Parathyroid adenoma (tissue), 2 donors: ENCODE measurements at regions not wholly inside any gene's neighbourhood (a gene's known extent, or its start where the extent isn't known, plus 50 kb on each side); places are given as distances from the start of the nearest gene placed in this dataset.
"Not testable (repeated sequence)": the region's sequence is repeated elsewhere in the genome, so short reads cannot be mapped to it uniquely, and the experiment has no call there.

ENCODE experiments used
- H2AFZ ChIP-seq: fragments of 300-600 bp; sonication (generic); one replicate; pipeline ENCODE4 v1.7.0; 2017; ENCODE audit warnings: antibody characterized with exemption, mild to moderate bottlenecking
- H3K27ac ChIP-seq: fragments of 300-600 bp; sonication (generic); one replicate; pipeline ENCODE4 v1.7.0; 2017
- H3K27me3 ChIP-seq: fragments of 300-600 bp; sonication (generic); one replicate; pipeline ENCODE4 v1.7.0; 2017; ENCODE audit warnings: low read length; ENCODE audit not compliant: control insufficient read depth, insufficient read depth
- H3K36me3 ChIP-seq: fragments of 300-600 bp; sonication (generic); one replicate; pipeline ENCODE4 v1.7.0; 2017; ENCODE audit warnings: low read length; ENCODE audit not compliant: control insufficient read depth, insufficient read depth
- H3K4me1 ChIP-seq: fragments of 300-600 bp; sonication (generic); one replicate; pipeline ENCODE4 v1.7.0; 2017; ENCODE audit warnings: control low read depth
- H3K4me2 ChIP-seq: fragments of 300-600 bp; sonication (generic); one replicate; pipeline ENCODE4 v1.7.0; 2017; ENCODE audit warnings: low read length
- H3K4me3 ChIP-seq: fragments of 300-600 bp; sonication (generic); one replicate; pipeline ENCODE4 v1.7.0; 2017; ENCODE audit warnings: low read depth, low read length
- H3K79me2 ChIP-seq: fragments of 300-600 bp; sonication (generic); one replicate; pipeline ENCODE4 v1.7.0; 2017; ENCODE audit warnings: control low read depth
- H3K9ac ChIP-seq: fragments of 300-600 bp; sonication (generic); one replicate; pipeline ENCODE4 v1.7.0; 2017; ENCODE audit warnings: mild to moderate bottlenecking
- H3K9me3 ChIP-seq: fragments of 300-600 bp; sonication (generic); one replicate; pipeline ENCODE4 v1.7.0; 2017; ENCODE audit warnings: low read length; ENCODE audit not compliant: control insufficient read depth
- CTCF ChIP-seq: fragments of 300-600 bp; sonication (generic); IDR thresholded peaks from one replicate; pipeline ENCODE4 v1.7.0; 2017; ENCODE audit warnings: antibody characterized with exemption, mild to moderate bottlenecking
- donor health status: primary hyperparathyroidism.

DNA sequence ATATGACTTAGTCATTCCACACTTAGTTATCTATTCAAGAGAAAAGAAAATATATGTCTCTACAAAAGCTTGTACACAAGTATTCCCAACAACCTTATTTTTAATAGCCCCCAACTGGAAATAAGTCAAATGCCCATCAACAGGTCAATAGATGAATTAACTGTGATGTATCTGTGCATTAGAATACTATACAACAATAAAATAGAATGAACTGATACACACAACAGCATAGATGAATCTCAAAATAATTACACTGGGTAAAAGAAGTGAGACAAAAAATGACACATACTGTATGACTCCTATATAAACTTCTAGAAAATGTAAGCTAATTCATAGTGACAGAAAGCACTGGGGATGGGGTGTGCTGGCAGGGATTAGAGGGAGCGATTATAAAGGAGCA, 354.1 kb upstream of the DIPK2B start:
- Histone ChIP-seq H3K4me1 (no peaks in the 10 kb centered on the region), H3K36me3 (no peaks in the 10 kb centered on the region), H3K27me3 (no peaks in the 10 kb centered on the region), H2AFZ (no peak overlapping the region), H3K4me3 (no peak overlapping the region), H3K4me2 (no peak overlapping the region), H3K27ac (no peak overlapping the region), H3K79me2 (no peaks in the 10 kb centered on the region), H3K9me3 (no peaks in the 10 kb centered on the region), H3K9ac (no peak overlapping the region)
- TF ChIP-seq CTCF: no peak

DNA sequence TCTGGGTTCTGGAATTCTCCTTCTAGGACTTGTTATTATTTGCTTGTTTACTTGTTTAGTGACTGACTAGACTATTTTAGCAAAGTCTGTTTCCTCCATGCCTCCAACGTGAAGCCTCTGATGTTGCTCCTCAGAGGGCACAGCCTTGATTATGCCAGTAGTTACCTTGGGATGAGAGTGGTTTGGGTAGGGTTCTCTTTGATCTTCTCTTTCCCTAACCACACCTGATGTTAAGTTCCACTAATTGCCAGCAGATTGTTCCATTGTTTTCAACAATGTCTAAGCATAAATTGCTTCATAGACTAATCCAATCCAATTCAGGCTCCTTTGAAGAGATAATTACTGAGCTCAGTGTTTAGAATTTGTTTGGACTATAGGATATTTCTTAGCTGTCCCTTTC, 352.7 kb upstream of the DIPK2B start:
- no peak overlapping the region for H3K4me3 ChIP-seq
- H3K27me3 ChIP-seq: no peaks in the 10 kb centered on the region
- TF ChIP-seq CTCF: no peak

GRCh38 chrX:45546697-45547096, 346.0 kb upstream of the DIPK2B start:
- H3K9ac ChIP-seq, H3K4me2 ChIP-seq, H3K36me3 ChIP-seq, H3K27me3 ChIP-seq, H3K27ac ChIP-seq, H3K9me3 ChIP-seq, H3K4me1 ChIP-seq, H2AFZ ChIP-seq, H3K79me2 ChIP-seq, H3K4me3 ChIP-seq: not testable (repeated sequence)

More for the DNA sequence above, 352.7 kb upstream of the DIPK2B start:
- Histone ChIP-seq H3K36me3 (no peaks in the 10 kb centered on the region), H3K27ac (no peak overlapping the region), H3K4me2 (no peak overlapping the region), H3K9me3 (no peaks in the 10 kb centered on the region), H3K4me1 (no peaks in the 10 kb centered on the region), H3K79me2 (no peaks in the 10 kb centered on the region), H2AFZ (no peak overlapping the region), H3K9ac (no peak overlapping the region)

GRCh38 chrX:45540181-45540580, 339.5 kb upstream of the DIPK2B start:
- H3K4me1 ChIP-seq: no peaks in the 10 kb centered on the region
- no peaks in the 10 kb centered on the region for H3K27me3 ChIP-seq
- H3K9me3 ChIP-seq: no peaks in the 10 kb centered on the region
- no peak overlapping the region for H3K4me2 ChIP-seq
- no peaks in the 10 kb centered on the region for H3K36me3 ChIP-seq
- H3K4me3 ChIP-seq: no peak overlapping the region
- no peak for TF ChIP-seq CTCF
- no peak overlapping the region for H3K27ac ChIP-seq
- no peak overlapping the region for H3K9ac ChIP-seq
- no peaks in the 10 kb centered on the region for H3K79me2 ChIP-seq
- H2AFZ ChIP-seq: no peak overlapping the region

DNA sequence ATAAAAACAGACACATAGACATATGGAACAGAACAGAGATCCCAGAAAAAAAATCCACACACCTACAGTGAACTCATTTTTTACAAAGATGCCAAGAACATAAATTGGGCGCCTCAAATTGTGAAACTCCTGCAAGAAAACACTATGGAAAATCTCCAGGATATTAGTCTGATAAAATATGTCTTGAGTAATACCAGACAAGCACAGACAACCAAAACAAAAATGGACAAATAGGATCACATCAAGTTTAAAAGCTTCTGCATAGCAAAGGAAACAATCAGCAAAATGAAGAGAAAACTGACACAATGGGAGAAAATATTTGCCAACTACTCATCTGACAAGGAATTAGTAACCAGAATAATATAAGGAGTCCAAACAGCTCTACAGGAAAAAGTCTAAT, 337.3 kb upstream of the DIPK2B start:
- Histone ChIP-seq H2AFZ (no peak overlapping the region), H3K27me3 (no peaks in the 10 kb centered on the region), H3K36me3 (no peaks in the 10 kb centered on the region), H3K4me2 (no peak overlapping the region), H3K79me2 (no peaks in the 10 kb centered on the region), H3K4me1 (no peaks in the 10 kb centered on the region), H3K9me3 (no peaks in the 10 kb centered on the region), H3K4me3 (no peak overlapping the region), H3K9ac (no peak overlapping the region), H3K27ac (no peak overlapping the region)
- TF ChIP-seq CTCF: no peak
